ENCODE measurements at regions not wholly inside any gene's neighbourhood (a gene's known extent, or its start where the extent isn't known, plus 50 kb on each side); places are given as distances from the start of the nearest gene placed in this dataset.

DNA sequence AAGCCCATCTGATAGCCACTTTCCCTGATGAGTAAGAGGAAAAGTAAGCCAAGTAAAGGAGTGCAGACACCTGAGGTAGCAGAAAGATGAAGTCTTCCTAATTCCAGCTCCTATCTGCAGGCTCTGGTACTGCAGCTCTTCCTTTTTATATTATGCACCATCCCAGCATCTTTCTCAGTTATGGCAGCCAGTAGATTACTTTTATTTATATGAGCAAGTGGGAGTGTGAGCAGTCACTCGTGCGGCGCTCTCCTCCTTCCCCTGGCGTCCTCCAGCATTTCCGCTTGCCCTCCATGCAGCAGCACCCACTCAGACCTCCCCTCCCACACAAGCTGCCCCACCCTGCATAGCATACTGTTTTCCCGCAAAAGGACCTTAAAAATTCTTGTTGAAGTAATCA, 465.9 kb upstream of the DPPA4 start:
- TF ChIP-seq EZH2phosphoT487 (IDR thresholded peaks at IDR 0.05; ENCODE audit: borderline replicate concordance, low read length), result no peak
- peak; percentile 56 for TF ChIP-seq CTCF (conservative IDR thresholded peaks at IDR 0.05; ENCODE audit: low read depth, low read length)

GRCh38 chr3:109804697-109805096, 467.4 kb upstream of the DPPA4 start:
- Histone ChIP-seq H3K4me2 (ENCODE audit: low read length) (no peak overlapping the region), H3K9ac (ENCODE audit: low read length) (no peak overlapping the region), H3K4me1 (ENCODE audit: insufficient read depth, low read length) (peaks cover 13% of the 10 kb centered on the region), H3K9me2 (replicated peaks; ENCODE audit: low read length) (no peaks in the 10 kb centered on the region), H3K9me3 (ENCODE audit: low read length) (no peaks in the 10 kb centered on the region), H3K27ac (ENCODE audit: low read length) (no peak overlapping the region), H3K36me3 (ENCODE audit: low read depth, low read length) (no peaks in the 10 kb centered on the region), H3K4me3 (ENCODE audit: low read length) (no peak overlapping the region), H4K20me1 (ENCODE audit: low read length) (no peaks in the 10 kb centered on the region), H3K27me3 (ENCODE audit: low read length) (no peaks in the 10 kb centered on the region), H3F3A (ENCODE audit: low read length, unreplicated experiment) (peaks cover 6% of the 10 kb centered on the region), H3K79me2 (ENCODE audit: low read length) (no peaks in the 10 kb centered on the region), H2AFZ (ENCODE audit: low read length) (no peak overlapping the region)
- no TSS peak for BruUV-seq (replicated peaks)
- ChIA-PET POLR2A (ENCODE audit: unreplicated experiment) (no interaction called here), CTCF (no interaction called here)
- intact Hi-C loops (cut with micrococcal nuclease), result loop anchor here (10.0 kb wide), 2 partner anchors 510 to 1270 kb away; partner anchors contain the start of gene NECTIN3
- no peak for DNase-seq
- ATAC-seq, result no peak
- TF ChIP-seq EZH2phosphoT487 (IDR thresholded peaks at IDR 0.05; ENCODE audit: borderline replicate concordance, low read length) (no peak), EZH2 (IDR thresholded peaks at IDR 0.05; ENCODE audit: low read length, unreplicated experiment) (no peak)

More for the DNA sequence above, 465.9 kb upstream of the DPPA4 start:
- H3K27ac ChIP-seq (ENCODE audit: low read length), result no peak overlapping the region
- no peaks in the 10 kb centered on the region for H3K36me3 ChIP-seq (ENCODE audit: low read depth, low read length)
- intact Hi-C loops (cut with micrococcal nuclease), result loop anchor here (10.0 kb wide), 2 partner anchors 512 to 1272 kb away; partner anchors contain the start of gene NECTIN3
- no peak overlapping the region for H3K4me3 ChIP-seq (ENCODE audit: low read length)
- POLR2A ChIA-PET (ENCODE audit: unreplicated experiment), result no interaction called here
- H3K79me2 ChIP-seq (ENCODE audit: low read length), result no peaks in the 10 kb centered on the region
- peaks cover 13% of the 10 kb centered on the region for H3K4me1 ChIP-seq (ENCODE audit: insufficient read depth, low read length)
- H3K9ac ChIP-seq (ENCODE audit: low read length), result no peak overlapping the region
- no TSS peak for BruUV-seq (replicated peaks)
- peak; percentile 39 for ATAC-seq
- H3K9me3 ChIP-seq (ENCODE audit: low read length), result no peaks in the 10 kb centered on the region
- DNase-seq, result peak; percentile 55
- CTCF ChIA-PET, result interaction anchor here (0.5 kb wide), 1 partner anchor 1302 kb away, joined by 5 read pairs; no protein-coding TSS in a partner anchor
- no peak overlapping the region for H2AFZ ChIP-seq (ENCODE audit: low read length)
- H3F3A ChIP-seq (ENCODE audit: low read length, unreplicated experiment), result peaks cover 6% of the 10 kb centered on the region
- no peaks in the 10 kb centered on the region for H3K27me3 ChIP-seq (ENCODE audit: low read length)
- no peak overlapping the region for H3K4me2 ChIP-seq (ENCODE audit: low read length)
- no peaks in the 10 kb centered on the region for H4K20me1 ChIP-seq (ENCODE audit: low read length)
- H3K9me2 ChIP-seq (replicated peaks; ENCODE audit: low read length), result no peaks in the 10 kb centered on the region

GRCh38 chr3:109806929-109807328, 469.6 kb upstream of the DPPA4 start:
- H3K36me3 ChIP-seq (ENCODE audit: low read depth, low read length), result no peaks in the 10 kb centered on the region
- ATAC-seq, result peak; percentile 85
- H3K4me1 ChIP-seq (ENCODE audit: insufficient read depth, low read length), result peaks cover 13% of the 10 kb centered on the region
- no peaks in the 10 kb centered on the region for H3K27me3 ChIP-seq (ENCODE audit: low read length)
- H3K9me2 ChIP-seq (replicated peaks; ENCODE audit: low read length), result no peaks in the 10 kb centered on the region
- no peak for TF ChIP-seq CTCF (conservative IDR thresholded peaks at IDR 0.05; ENCODE audit: low read depth, low read length)
- TF ChIP-seq EZH2 (IDR thresholded peaks at IDR 0.05; ENCODE audit: low read length, unreplicated experiment), result no peak
- TF ChIP-seq EZH2phosphoT487 (IDR thresholded peaks at IDR 0.05; ENCODE audit: borderline replicate concordance, low read length), result no peak
- peak overlapping the region; percentile 61 for H3K4me2 ChIP-seq (ENCODE audit: low read length)
- intact Hi-C loops (cut with micrococcal nuclease), result loop anchor here (10.0 kb wide), 2 partner anchors 508 to 1268 kb away; partner anchors contain the start of gene NECTIN3
- peak; percentile 77 for DNase-seq
- no peaks in the 10 kb centered on the region for H4K20me1 ChIP-seq (ENCODE audit: low read length)
- no peak overlapping the region for H3K4me3 ChIP-seq (ENCODE audit: low read length)
- peak overlapping the region; percentile 31 for H3K27ac ChIP-seq (ENCODE audit: low read length)
- no TSS peak for BruUV-seq (replicated peaks)
- H3F3A ChIP-seq (ENCODE audit: low read length, unreplicated experiment), result peaks cover 6% of the 10 kb centered on the region
- no peaks in the 10 kb centered on the region for H3K9me3 ChIP-seq (ENCODE audit: low read length)
- H3K79me2 ChIP-seq (ENCODE audit: low read length), result no peaks in the 10 kb centered on the region
- CTCF ChIA-PET, result no interaction called here
- H3K9ac ChIP-seq (ENCODE audit: low read length), result no peak overlapping the region
- peak overlapping the region; percentile 51 for H2AFZ ChIP-seq (ENCODE audit: low read length)
- POLR2A ChIA-PET (ENCODE audit: unreplicated experiment), result no interaction called here

All from PC-3 (cell line).